Hematopoietic multipotent progenitor cell treated with erythropoietin and hydrocortisone succinate and interleukin-3 and kit ligand, for 4 days (in vitro differentiated cells): ENCODE measurements at regions not wholly inside any gene's neighbourhood (a gene's known extent, or its start where the extent isn't known, plus 50 kb on each side); places are given as distances from the start of the nearest gene placed in this dataset.

ENCODE experiments used
- DNase-seq: peaks from one replicate; pipeline ENCODE4 v3.0.0-alpha.2; 2015

- DNase-seq, result no peak
Observed at GRCh38 chr2:187274146-187274545, 173.9 kb downstream of the CALCRL start.

- DNase-seq, result no peak
Observed at GRCh38 chr2:187272255-187272654, 175.8 kb downstream of the CALCRL start.

DNA sequence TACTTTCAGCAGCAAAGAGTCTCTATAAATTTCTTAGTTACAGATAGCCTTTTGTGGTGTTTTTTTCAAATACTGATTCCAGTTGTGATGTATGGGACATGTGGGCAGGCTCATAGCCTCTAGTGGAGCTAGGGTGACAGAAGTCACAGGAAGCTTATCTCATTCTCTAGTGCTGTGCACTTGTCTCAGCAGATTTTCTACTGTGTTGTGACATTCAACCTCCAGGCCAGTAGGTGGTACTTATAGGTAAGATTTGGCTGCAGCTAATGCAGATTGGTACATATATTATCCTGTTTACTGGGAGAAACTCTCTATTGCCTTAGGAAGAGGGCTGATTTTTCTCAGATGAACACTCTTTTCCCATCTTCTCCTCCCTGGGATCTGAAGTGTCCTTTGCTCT lies 176.2 kb downstream of the CALCRL start:
- no peak for DNase-seq

- DNase-seq, result no peak
Observed at GRCh38 chr2:187266645-187267044, 181.4 kb downstream of the CALCRL start.

DNA sequence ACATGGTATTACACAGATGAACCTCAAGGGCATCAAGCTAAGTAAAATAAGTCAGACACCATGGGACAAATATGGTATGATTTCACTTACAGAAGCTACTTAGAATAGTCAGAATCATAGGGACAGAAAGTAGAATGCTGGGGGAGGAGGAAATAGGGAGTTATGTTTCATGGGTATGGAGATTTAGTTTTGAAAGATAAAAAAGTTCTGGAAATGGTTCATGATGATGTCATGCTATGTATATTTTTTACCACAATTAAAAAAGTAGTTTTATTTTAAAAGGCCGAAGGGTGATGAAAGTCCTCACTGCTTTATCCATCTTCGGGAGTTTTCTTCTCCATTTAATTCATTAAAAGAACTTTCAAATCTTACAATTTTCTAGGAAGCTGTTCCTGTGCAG lies 181.9 kb downstream of the CALCRL start:
- no peak for DNase-seq

- peak; percentile 83 for DNase-seq
Observed at GRCh38 chr2:187264612-187265011, 183.4 kb downstream of the CALCRL start.

GRCh38 chr2:187263675-187264560 lies 184.1 kb downstream of the CALCRL start:
- no peak for DNase-seq

DNA sequence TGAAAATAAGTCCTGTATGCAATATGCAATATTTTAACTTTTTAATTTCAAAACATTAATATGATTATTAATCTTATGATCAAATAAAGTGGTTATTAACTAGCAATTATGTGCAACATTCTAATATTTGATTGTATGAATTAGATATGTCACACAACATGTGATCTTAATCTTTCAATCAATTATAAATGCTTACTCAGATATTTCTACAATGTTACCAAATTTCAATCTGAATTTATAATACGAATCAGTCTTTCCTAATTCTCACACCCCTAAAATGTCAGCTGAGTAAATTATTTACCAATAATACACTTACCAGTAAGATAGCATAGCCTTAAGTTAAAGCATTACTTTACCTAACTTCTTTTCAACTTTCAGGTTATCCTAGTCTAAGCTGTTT lies 186.3 kb downstream of the CALCRL start:
- no peak for DNase-seq

DNA sequence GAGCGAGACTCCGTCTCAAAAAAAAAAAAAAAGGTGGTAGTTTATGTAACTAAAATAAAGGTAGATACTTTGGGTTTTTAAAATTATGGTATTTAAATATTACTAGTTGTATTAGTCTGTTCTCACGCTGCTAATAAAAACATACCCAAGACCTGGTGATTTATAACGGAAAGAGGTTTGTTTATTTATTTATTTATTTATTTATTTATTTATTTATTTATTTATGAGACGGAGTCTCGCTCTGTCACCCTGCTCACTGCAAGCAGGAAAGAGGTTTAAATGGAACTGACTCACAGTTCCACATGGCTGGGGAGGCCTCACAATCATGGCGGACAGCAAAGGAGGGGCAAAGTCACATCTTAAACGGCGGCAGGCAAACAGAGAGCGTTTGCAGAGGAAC lies 196.0 kb downstream of the CALCRL start:
- no peak for DNase-seq

GRCh38 chr2:187250137-187250536 lies 197.9 kb downstream of the CALCRL start:
- no peak for DNase-seq

DNA sequence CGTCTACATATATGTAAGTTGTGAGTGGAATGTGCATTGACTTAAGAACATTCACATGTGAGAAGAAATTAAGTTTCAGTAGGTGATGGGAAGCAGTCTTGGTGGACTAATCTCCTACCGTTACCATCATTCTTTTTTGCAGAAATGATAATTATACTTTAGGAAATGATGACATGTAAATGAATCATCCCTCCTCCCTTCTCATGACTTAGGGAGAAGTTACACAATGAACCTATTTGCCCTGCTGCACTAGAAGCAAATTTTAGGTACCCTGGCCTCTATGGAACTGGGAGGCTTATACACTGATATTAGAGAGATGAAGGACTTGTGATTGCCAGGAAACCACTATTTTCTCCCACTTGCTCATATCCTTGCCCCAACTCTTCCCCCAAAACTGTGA lies 214.2 kb downstream of the CALCRL start:
- DNase-seq, result no peak

DNA sequence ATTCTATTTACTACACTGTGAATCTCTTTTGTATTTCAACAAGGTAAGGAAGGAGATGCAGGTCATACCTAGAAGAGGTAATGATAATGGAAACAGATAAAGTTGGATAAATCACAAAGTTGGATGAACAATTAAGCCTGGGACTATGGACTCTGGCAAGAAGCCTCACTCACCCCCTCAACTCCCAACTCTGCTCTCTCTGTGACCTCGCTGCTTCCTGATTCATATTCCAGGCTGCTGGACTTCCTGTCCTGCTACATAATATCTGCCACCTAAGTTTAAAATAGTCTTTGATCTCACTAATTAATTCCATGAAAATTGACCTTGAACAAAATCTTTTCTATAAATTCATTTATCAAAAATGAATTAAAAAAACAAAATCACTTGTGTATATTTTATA lies 215.3 kb downstream of the CALCRL start:
- no peak for DNase-seq

GRCh38 chr2:187230088-187230487 lies 218.0 kb downstream of the CALCRL start:
- no peak for DNase-seq

- DNase-seq, result no peak
Observed at GRCh38 chr2:187228986-187229385, 219.1 kb downstream of the CALCRL start.

- no peak for DNase-seq
Observed at GRCh38 chr2:187224989-187225388, 223.1 kb downstream of the CALCRL start.

DNA sequence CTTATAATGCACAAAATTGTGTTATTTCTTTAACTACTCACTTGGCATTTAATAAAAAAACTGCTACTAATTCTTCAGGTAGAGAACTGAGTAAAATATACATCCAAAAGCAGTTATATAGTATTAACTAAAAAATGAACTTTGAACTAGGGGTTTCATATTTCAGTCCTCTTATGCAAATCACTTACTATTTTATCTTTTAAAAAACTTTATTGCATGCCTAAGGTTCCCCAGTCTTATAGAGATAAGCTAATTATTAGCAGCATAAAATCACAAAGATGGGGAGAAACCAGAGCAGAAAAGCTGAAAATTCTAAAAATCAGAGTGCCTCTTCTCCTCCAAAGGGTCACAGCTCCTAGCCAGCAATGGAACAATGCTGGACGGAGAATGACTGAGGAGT lies 228.0 kb downstream of the CALCRL start:
- DNase-seq, result no peak

DNA sequence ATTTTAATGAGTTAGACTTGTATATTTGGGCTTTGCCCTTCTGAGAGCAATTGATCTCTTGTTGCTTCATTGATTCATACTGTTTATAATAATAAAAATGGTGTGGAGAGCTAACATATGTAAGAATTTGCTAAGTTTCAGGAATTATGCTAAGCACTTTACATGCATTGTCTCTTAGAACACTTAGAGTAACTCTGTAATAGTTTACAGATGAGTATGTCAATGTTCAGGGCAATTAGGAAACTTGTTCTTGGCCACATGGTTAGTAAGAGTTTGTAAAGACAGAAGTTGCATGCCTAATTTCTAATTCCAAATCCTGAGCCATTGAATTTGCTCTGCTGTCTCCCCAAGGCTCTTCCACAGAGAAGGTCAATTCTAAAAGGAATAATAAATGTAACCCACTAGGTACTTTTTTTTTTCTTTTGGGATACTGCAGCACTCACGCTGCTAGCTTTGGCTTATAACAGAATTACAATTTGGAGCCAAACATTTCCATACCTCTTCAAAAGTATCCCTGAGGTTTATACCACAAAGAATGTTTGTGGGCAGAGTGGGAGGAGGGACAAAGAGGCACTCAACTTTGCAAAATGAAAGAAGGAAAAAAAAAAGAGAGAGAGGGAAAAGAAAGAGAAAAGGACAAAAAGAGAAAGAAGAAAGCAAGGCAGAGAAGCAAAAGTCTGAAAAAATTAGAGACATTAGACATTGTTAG lies 232.4 kb downstream of the CALCRL start:
- no peak for DNase-seq

DNA sequence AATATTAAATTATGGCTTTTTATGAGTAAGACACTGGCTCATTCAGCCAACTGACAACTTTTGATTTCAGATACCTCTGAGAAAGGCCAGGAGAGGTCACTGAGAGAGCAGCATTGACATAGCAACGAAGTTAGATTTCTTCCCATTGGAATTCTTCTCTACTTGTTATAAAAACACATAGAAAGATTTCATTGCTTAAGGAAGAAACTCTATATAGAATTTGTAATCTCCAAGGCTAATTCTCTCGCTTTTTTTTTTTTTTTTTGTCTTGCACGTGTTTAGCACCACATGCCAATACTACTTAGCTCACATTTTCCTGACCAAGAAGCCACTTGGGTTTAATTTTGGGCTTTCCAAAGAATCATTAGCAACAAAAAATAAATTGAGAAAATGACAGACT lies 233.7 kb downstream of the CALCRL start:
- no peak for DNase-seq

DNA sequence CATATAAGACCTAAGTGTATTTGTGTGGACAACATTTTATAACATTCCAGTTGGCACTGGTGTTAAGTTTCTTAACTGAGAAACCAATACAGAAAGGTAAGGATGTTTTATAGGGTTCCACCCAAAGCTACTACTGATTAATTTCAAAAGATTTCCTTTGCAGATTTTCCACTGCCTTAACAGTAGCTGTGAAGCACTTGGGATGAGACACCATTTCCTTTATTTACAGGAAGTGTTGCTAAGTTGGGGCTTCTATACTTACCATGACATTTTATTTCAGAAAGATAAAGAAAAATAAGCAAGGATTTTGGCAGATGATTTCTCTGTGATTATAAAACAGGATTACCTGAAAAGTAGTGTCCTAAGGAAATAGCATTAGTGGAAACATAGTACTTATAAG lies 234.3 kb downstream of the CALCRL start:
- no peak for DNase-seq

GRCh38 chr2:187210726-187211125 lies 237.3 kb downstream of the CALCRL start:
- DNase-seq, result no peak

- no peak for DNase-seq
Observed at GRCh38 chr2:187208199-187208785, 239.8 kb downstream of the CALCRL start.

GRCh38 chr2:187207126-187207525 lies 240.9 kb downstream of the CALCRL start:
- DNase-seq, result no peak

DNA sequence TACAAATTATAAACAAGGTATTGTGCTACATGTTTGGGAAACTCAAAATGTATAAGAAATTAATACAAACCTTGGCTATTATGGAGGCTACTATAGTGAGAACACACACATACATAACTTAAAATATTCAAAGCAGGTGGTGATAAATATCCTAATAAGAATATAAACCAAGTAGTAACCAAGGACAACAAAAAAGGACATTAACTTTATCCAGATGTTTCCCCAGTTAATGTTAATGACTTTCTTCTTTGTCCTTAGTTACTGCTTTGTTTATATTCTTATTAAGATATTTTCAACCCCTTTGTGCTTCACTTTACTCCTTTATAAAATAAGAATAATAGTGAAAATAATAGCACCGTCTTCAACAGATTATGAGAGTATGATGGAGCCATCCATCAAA lies 241.6 kb downstream of the CALCRL start:
- DNase-seq, result no peak

DNA sequence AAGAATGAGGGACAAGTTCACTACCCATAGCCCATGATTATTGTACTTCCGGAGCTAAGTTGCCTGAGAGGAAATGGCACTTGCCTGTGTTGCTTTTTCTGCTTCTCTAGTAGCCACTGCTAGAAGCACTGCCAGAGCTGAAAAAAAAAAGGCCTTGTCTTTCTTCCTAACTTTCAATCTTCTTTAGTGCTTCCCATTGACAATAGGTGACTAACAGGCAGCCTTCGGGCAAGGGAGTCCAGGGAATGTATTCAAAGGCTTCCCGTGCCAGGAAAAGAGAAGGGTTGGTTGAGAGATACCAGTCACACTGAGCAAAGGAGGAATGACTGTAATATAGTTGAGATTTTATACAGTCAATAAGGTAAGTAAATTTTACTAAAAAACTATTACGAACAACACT lies 242.0 kb downstream of the CALCRL start:
- no peak for DNase-seq
